Activated T-cell treated with anti-CD3 and anti-CD28 coated beads for 1 hour (primary cell): ENCODE measurements at regions not wholly inside any gene's neighbourhood (a gene's known extent, or its start where the extent isn't known, plus 50 kb on each side); places are given as distances from the start of the nearest gene placed in this dataset.
"Not testable (repeated sequence)": the region's sequence is repeated elsewhere in the genome, so short reads cannot be mapped to it uniquely, and the experiment has no call there.

Experiments used
- DNase-seq: peaks from one replicate; pipeline ENCODE4 v3.0.0-alpha.2; 2020; ENCODE audit warnings: low read depth

- DNase-seq: no peak
Observed at GRCh38 chr6:134427721-134428120, 109.8 kb upstream of the SGK1 start.

- no peak for DNase-seq
Observed at GRCh38 chr6:134426623-134427022, 108.7 kb upstream of the SGK1 start.

- not testable (repeated sequence) for DNase-seq
Observed at GRCh38 chr6:134425917-134426316, 108.0 kb upstream of the SGK1 start.

GRCh38 chr6:134425513-134425912 lies 107.6 kb upstream of the SGK1 start:
- no peak for DNase-seq

GRCh38 chr6:134424798-134425170 lies 106.9 kb upstream of the SGK1 start:
- DNase-seq: no peak

GRCh38 chr6:134424165-134424797 lies 106.4 kb upstream of the SGK1 start:
- no peak for DNase-seq

- no peak for DNase-seq
Observed at GRCh38 chr6:134422426-134423231, 104.7 kb upstream of the SGK1 start.

GRCh38 chr6:134421501-134421900 lies 103.6 kb upstream of the SGK1 start:
- DNase-seq: no peak

GRCh38 chr6:134420614-134421181 lies 102.8 kb upstream of the SGK1 start:
- DNase-seq: no peak

- DNase-seq: no peak
Observed at GRCh38 chr6:134419716-134420115, 101.8 kb upstream of the SGK1 start.

- DNase-seq: no peak
Observed at GRCh38 chr6:134416418-134417154, 98.7 kb upstream of the SGK1 start.

GRCh38 chr6:134415656-134416055 lies 97.7 kb upstream of the SGK1 start:
- no peak for DNase-seq

- DNase-seq: no peak
Observed at GRCh38 chr6:134415194-134415593, 97.3 kb upstream of the SGK1 start.

GRCh38 chr6:134414793-134415192 lies 96.9 kb upstream of the SGK1 start:
- no peak for DNase-seq

GRCh38 chr6:134413241-134413643 lies 95.3 kb upstream of the SGK1 start:
- no peak for DNase-seq

GRCh38 chr6:134410541-134410940 lies 92.6 kb upstream of the SGK1 start:
- DNase-seq: no peak

- no peak for DNase-seq
Observed at GRCh38 chr6:134407791-134408190, 89.9 kb upstream of the SGK1 start.

GRCh38 chr6:134406311-134406710 lies 88.4 kb upstream of the SGK1 start:
- no peak for DNase-seq

- DNase-seq: no peak
Observed at GRCh38 chr6:134405386-134406087, 87.6 kb upstream of the SGK1 start.

- DNase-seq: not testable (repeated sequence)
Observed at GRCh38 chr6:134403312-134403711, 85.4 kb upstream of the SGK1 start.

GRCh38 chr6:134402372-134402984 lies 84.6 kb upstream of the SGK1 start:
- no peak for DNase-seq

- DNase-seq: no peak
Observed at GRCh38 chr6:134400941-134401340, 83.0 kb upstream of the SGK1 start.
